Liver (tissue), 8 donors: ENCODE measurements at regions not wholly inside any gene's neighbourhood (a gene's known extent, or its start where the extent isn't known, plus 50 kb on each side); places are given as distances from the start of the nearest gene placed in this dataset.

Experiments used
- DNase-seq: peaks from one replicate; pipeline ENCODE4 v3.0.0-alpha.2; 2017; ENCODE audit warnings: low spot score
- H3K27ac ChIP-seq, 2 donors: one replicate each; pipeline ENCODE4 v1.7.0; 2013; ENCODE audit warnings: inconsistent platforms in 2 of 2, low read length in 2 of 2, control low read depth in 1 of 2, low read depth in 1 of 2, mild to moderate bottlenecking in 1 of 2
- H3K27me3 ChIP-seq, 4 donors: one replicate each; pipeline versions ENCODE4 v1.6.1 to v1.7.0; 2013; ENCODE audit warnings: low read length in 3 of 4, inconsistent platforms in 1 of 4, mild to moderate bottlenecking in 1 of 4, moderate library complexity in 1 of 4; ENCODE audit not compliant: control insufficient read depth in 4 of 4, insufficient read depth in 4 of 4
- H3K36me3 ChIP-seq, 4 donors: one replicate each; pipeline versions ENCODE4 v1.6.1 to v1.7.0; 2013; ENCODE audit warnings: low read length in 3 of 4, mild to moderate bottlenecking in 3 of 4, low read depth in 1 of 4, moderate library complexity in 1 of 4; ENCODE audit not compliant: control insufficient read depth in 4 of 4, insufficient read depth in 3 of 4
- H3K4me1 ChIP-seq, 4 donors: one replicate each; pipeline versions ENCODE4 v1.6.1 to v1.7.0; 2013; ENCODE audit warnings: low read length in 3 of 4, mild to moderate bottlenecking in 3 of 4, moderate library complexity in 1 of 4; ENCODE audit not compliant: control insufficient read depth in 4 of 4, insufficient read depth in 4 of 4
- H3K4me3 ChIP-seq, 3 donors: one replicate each; pipeline versions ENCODE4 v1.6.1 to v1.7.0; 2013; ENCODE audit warnings: low read length in 3 of 3, control low read depth in 1 of 3, low read depth in 1 of 3, mild to moderate bottlenecking in 1 of 3
- H3K9ac ChIP-seq, 2 donors: one replicate each; pipeline ENCODE4 v1.7.0; 2013; ENCODE audit warnings: low read length in 2 of 2, mild to moderate bottlenecking in 2 of 2, moderate library complexity in 2 of 2, control low read depth in 1 of 2, low read depth in 1 of 2
- H3K9me3 ChIP-seq, 4 donors: one replicate each; pipeline versions ENCODE4 v1.6.1 to v1.7.0; 2013; ENCODE audit warnings: low read length in 3 of 4; ENCODE audit not compliant: control insufficient read depth in 4 of 4
- ATF3 ChIP-seq: IDR thresholded peaks from 2 replicates; pipeline ENCODE4 v1.6.1; 2016; ENCODE audit warnings: antibody characterized with exemption
- CTCF ChIP-seq: fragments of 150-350 bp; IDR thresholded peaks from 2 replicates; pipeline ENCODE4 v1.5.1; 2017; ENCODE audit warnings: improper control_type of control experiment, low read depth, low read length; ENCODE audit not compliant: missing input control
- EGR1 ChIP-seq, 2 donors: IDR thresholded peaks; 2 replicates each; pipeline ENCODE4 v1.6.1; 2016 to 2018; ENCODE audit warnings: antibody characterized with exemption in 2 of 2, low read depth in 2 of 2
- FOXA1 ChIP-seq: IDR thresholded peaks from 2 replicates; pipeline ENCODE4 v1.6.1; 2016; ENCODE audit warnings: antibody characterized with exemption
- FOXA2 ChIP-seq: IDR thresholded peaks from 2 replicates; pipeline ENCODE4 v1.6.1; 2016; ENCODE audit warnings: antibody characterized with exemption
- GABPA ChIP-seq, 2 donors: IDR thresholded peaks in 1 of 2; conservative IDR thresholded peaks in 1 of 2; 2 replicates each; pipeline ENCODE4 v1.6.1; 2016; ENCODE audit warnings: antibody characterized with exemption in 2 of 2, mild to moderate bottlenecking in 1 of 2, moderate library complexity in 1 of 2
- HNF4A ChIP-seq, 2 donors: conservative IDR thresholded peaks; 2 replicates each; pipeline ENCODE4 v1.6.1; 2016; ENCODE audit warnings: antibody characterized with exemption in 2 of 2, mild to moderate bottlenecking in 2 of 2
- HNF4G ChIP-seq: IDR thresholded peaks from 2 replicates; pipeline ENCODE4 v1.6.1; 2016; ENCODE audit warnings: antibody characterized with exemption
- JUND ChIP-seq, 2 donors: IDR thresholded peaks; 2 replicates each; pipeline ENCODE4 v1.6.1; 2016; ENCODE audit warnings: antibody characterized with exemption in 2 of 2
- MAX ChIP-seq: IDR thresholded peaks from 2 replicates; pipeline ENCODE4 v1.6.1; 2016; ENCODE audit warnings: antibody characterized with exemption
- NR2F2 ChIP-seq: IDR thresholded peaks from 2 replicates; pipeline ENCODE4 v1.6.1; 2016; ENCODE audit warnings: antibody characterized with exemption
- RAD21 ChIP-seq, 2 donors: IDR thresholded peaks; 2 replicates each; pipeline ENCODE4 v1.6.1; 2016; ENCODE audit warnings: antibody characterized with exemption in 2 of 2, mild to moderate bottlenecking in 2 of 2
- REST ChIP-seq: IDR thresholded peaks from 2 replicates; pipeline ENCODE4 v1.6.1; 2016; ENCODE audit warnings: antibody characterized with exemption, mild to moderate bottlenecking
- RXRA ChIP-seq, 2 donors: IDR thresholded peaks; 2 replicates each; pipeline ENCODE4 v1.6.1; 2017 to 2018; ENCODE audit warnings: antibody characterized with exemption in 2 of 2, mild to moderate bottlenecking in 1 of 2
- SP1 ChIP-seq: IDR thresholded peaks from 2 replicates; pipeline ENCODE4 v1.6.1; 2018; ENCODE audit warnings: antibody characterized with exemption, mild to moderate bottlenecking
- TAF1 ChIP-seq: conservative IDR thresholded peaks from 2 replicates; pipeline ENCODE4 v1.6.1; 2016; ENCODE audit warnings: antibody characterized with exemption, mild to moderate bottlenecking
- YY1 ChIP-seq: IDR thresholded peaks from 2 replicates; pipeline ENCODE4 v1.6.1; 2016; ENCODE audit warnings: antibody characterized with exemption, mild to moderate bottlenecking
- WGBS: extraction: QIAGEN DNeasy Blood & Tissue Kit; methylation state at CpG from one replicate; pipeline ENCODE4 v1.1.7; 2013; 5-methylcytosine and 5-hydroxymethylcytosine counted together
- TF ChIP-seq, protein P1 (sequence below): IDR thresholded peaks from 2 replicates; pipeline ENCODE4 v1.6.1; 2016; ENCODE audit warnings: antibody characterized with exemption
- donor health status: healthy.
- donor health status: healthy.
- donor health status: healthy.
- donor health status: healthy.
- donor health status: healthy.

DNA sequence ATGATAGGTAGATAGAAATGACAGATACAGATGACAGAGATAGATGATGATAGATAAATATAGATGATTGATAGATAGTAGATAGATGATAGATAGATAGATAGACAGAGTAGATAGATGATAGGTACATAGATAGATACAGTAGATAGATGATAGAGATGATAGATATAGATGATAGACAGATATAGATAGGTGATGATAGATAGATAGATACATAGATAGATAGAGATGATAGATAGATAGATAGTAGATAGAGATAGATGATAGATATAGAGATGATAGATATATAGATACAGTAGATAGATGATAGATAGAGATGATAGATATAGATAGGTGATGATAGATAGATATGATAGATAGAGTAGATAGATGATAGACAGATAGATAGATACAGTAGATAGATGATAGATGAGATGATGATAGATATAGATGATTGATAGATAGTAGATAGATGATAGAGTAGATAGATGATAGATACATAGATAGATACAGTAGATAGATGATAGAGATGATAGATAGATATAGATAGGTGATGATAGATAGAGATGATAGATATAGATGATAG, 95.7 kb upstream of the SMIM23 start (continued):
- TF ChIP-seq CTCF (no peak), MAX (no peak)

DNA sequence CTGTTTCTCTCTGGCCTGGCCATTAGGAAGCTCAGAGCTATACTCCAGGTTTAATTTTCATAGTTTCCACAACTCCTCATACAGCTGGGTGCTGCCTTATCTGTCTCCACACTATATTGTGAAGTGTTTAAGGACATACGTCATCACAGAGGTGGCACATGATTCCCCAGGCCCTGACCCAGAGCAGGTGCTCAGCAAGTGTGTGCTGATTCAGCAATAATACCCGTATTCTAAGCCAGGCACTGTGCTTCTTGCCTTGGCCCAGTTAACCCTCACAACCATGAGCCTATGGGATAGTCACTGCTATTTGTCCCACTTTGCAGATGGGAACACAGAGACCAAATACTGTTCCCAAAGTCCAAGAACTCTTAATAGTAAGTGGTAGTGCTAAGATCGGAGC, 93.5 kb upstream of the SMIM23 start:
- Histone ChIP-seq H3K9ac (no peak overlapping the region), H3K27ac (no peak overlapping the region), H3K4me1 (no peaks in the 10 kb centered on the region), H3K36me3 (no peaks in the 10 kb centered on the region), H3K4me3 (no peak overlapping the region), H3K9me3 (no peaks in the 10 kb centered on the region), H3K27me3 (no peaks in the 10 kb centered on the region)
- DNase-seq, result no peak
- WGBS, result 75% methylated on average over 3 of the region's 3 CpGs
- TF ChIP-seq HNF4A (conservative IDR thresholded peaks at IDR 0.05) (no peak), MAX (no peak), YY1 (no peak), TAF1 (no peak), EGR1 (IDR thresholded peaks at IDR 0.05; ENCODE audit: low read depth in 2 of 2) (no peak), NR2F2 (no peak), ATF3 (no peak), FOXA2 (no peak), REST (no peak), GABPA (IDR thresholded peaks at IDR 0.05 in 1 of 2, conservative IDR thresholded peaks at IDR 0.05 in 1 of 2) (no peak), SP1 (no peak), JUND (IDR thresholded peaks at IDR 0.05) (no peak), HNF4G (no peak), RAD21 (IDR thresholded peaks at IDR 0.05) (no peak), RXRA (IDR thresholded peaks at IDR 0.05) (no peak), CTCF (no peak), FOXA1 (no peak)
- TF ChIP-seq, protein P1, sequence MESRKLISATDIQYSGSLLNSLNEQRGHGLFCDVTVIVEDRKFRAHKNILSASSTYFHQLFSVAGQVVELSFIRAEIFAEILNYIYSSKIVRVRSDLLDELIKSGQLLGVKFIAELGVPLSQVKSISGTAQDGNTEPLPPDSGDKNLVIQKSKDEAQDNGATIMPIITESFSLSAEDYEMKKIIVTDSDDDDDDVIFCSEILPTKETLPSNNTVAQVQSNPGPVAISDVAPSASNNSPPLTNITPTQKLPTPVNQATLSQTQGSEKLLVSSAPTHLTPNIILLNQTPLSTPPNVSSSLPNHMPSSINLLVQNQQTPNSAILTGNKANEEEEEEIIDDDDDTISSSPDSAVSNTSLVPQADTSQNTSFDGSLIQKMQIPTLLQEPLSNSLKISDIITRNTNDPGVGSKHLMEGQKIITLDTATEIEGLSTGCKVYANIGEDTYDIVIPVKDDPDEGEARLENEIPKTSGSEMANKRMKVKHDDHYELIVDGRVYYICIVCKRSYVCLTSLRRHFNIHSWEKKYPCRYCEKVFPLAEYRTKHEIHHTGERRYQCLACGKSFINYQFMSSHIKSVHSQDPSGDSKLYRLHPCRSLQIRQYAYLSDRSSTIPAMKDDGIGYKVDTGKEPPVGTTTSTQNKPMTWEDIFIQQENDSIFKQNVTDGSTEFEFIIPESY, result no peak
